ENCODE measurements at regions not wholly inside any gene's neighbourhood (a gene's known extent, or its start where the extent isn't known, plus 50 kb on each side); places are given as distances from the start of the nearest gene placed in this dataset.

DNA sequence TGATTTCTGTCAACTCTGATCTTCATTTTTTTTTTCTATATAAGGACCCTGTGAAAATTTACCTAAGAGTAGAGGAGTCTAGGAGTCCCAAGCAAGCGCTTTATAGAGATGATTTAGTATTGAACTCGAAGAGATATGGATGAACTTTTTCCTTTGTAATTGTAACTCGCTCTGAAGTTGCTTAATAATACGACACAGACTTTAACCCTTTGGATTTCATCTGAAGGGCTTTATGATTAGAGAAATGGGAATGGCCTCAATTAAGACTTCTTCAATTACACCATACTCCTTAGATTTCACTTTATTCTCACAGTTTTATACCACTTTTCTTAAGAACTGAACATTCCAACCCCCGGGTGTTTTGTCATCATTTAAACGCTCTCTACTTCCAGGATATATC is 647.7 kb downstream of the HTR1A start:
- DNase-seq: no peak

DNA sequence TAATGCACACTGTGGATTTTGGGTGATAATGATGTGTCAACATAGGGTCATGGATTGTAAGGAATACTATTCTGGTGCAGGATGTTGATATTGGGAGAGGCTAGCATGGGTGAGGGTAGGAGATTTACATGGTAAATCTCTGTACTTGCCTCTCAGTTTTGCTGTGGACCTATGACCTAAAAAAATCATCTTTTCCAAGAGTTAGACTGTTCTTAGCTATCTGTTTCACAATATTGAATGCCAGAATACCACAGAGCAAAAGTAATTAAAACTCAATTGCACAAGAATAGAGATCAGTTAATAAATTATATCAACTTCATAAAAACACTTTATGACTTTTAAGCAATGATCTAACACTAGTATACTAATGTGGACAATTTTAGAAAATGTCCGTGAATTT is 651.6 kb downstream of the HTR1A start:
- no peak for DNase-seq

DNA sequence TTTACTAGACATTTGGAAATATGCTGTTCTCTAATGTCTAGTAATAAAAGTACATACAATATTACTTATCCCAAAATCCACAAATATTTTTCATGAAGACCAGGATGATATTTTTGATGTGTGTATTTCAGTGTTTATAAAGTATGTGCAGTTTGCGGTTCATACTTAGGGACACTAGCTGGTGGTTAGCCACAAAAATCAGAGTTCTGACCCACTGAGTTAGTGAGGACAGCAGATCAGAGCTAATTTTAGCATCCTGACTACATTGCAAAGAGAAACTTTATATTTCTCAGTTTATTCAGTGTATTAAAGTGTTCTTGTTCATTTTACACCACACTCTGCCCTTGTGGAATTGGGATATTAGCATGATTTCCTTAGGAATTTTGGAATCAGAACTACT is 655.3 kb downstream of the HTR1A start:
- DNase-seq: no peak

DNA sequence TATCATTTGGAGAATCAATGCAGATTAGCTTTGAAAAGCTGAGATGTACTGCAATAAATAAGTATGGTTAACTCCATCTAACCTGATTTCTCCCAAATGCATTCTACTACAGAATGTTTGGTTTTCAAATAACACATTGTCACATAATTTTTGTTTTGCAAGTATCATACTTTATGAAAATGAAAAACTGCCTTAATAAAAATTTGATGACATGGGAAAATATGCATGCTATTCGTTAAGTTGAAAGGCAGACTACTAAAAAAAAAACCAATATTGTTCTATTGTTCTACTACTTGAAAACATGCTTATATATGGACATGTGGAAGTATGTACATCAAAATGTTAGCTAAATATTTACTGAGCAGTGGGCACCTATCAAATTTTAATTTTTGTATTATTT is 668.9 kb downstream of the HTR1A start:
- DNase-seq: no peak

GRCh38 chr5:63286724-63287123 is 675.5 kb downstream of the HTR1A start:
- no peak for DNase-seq

DNA sequence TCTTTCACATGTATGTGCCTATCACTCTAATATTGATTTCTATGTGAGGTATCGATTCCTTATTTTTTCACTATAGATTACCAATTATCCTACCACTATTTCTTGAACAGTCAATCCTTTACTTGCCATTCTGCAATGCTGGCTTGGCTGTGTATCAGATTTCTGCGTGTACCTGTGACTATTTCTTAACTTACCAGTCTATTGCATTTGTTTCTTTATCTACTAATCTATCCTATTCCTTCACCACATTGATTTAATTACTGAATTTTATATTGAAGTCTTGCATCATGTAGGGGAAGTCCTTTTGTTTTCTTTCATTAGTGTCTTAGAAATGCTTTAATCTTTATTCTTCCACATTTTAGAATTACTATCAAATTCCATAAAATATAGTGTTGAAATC is 684.8 kb downstream of the LRRC70 start:
- DNase-seq: no peak

DNA sequence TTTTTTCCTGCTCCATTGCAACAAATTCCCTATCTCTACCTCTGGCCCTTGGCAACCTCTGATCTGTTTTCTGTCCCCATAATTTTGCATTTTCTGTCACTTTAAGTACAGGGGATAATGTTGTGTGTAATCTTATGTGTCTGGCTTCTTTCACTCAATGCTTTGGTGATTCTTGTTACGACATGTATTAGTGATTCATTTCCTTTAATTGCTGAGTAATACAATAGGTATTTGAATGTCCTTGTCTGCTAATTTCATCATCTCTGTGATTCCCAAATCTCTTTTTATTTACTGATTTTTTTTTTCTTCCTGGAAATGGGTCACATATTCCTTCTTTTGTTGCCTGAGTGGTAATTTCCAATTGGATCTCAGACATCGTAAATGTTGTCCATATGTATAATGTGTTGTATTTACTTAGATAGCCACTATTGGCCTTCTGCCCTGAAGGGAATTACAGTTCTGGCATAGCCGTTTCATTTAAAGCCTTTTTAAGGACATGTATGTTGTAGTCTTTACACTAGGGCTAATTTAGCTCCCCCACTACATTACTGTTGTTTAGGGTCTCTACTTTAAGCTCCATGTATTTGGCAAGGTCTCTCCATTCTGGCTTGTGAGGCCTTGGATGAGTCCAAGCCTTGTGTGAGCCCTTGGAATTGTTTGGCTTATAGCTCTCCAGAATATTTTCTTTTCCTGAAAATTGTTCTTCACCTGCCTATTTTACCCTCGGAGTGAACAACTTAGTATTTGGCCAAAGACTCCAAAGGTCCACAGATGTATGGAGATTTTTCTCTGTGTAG is 683.8 kb downstream of the LRRC70 start:
- no peak for DNase-seq

DNA sequence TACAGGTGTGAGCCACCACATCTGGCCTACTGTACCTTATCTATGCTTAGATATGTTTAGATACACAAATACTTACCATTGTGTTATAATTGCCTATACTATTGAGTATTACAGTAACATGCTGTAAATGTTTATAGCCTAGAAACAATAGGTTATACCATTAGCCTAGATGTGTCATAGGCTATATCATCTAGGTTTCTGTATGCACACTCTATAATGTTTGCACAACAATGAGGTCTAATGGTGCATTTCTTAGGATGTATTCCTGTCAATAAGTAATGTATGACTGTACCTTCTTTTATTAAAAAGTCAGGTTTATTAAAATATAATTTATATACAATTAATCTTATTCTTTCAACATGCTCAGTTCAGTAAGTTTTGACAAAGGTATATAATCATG is 683.1 kb downstream of the LRRC70 start:
- no peak for DNase-seq

DNA sequence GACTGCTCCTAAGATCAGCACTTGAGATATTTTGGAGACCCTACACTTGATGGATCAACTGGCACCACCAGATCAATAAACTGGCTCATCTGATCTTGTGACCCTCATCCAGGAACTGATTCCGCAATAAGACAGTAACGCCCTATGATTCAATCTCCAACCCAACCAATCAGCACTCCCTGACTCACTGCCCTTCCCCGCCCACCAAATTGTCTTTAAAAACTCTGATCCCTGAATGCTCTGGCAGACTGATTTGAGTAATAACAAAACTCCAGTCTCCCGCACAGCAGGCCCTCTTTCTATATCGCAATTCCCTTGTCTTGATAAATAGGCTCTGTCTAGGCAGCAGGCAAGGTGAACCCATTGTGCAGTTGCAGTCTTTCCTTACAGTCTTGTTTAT is 677.0 kb downstream of the LRRC70 start:
- no peak for DNase-seq

DNA sequence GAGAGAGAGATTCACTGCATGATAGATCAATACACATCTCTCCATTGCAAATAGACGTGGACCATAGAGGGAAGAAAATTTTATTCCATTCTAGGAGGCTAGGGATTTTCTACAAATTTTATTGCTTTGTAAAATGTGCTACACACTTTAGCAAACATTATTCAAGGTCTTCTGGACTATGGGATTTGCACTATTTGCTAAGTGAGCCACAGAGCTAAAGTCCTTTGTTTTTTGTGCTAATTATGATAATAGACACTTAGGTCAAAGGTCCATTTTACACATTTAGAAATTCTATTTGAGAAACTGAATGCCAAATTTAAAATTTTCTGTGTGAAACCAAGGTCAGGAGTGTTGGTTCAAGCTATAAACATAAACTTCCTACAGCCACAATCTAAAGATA is 672.3 kb downstream of the LRRC70 start:
- DNase-seq: no peak

DNA sequence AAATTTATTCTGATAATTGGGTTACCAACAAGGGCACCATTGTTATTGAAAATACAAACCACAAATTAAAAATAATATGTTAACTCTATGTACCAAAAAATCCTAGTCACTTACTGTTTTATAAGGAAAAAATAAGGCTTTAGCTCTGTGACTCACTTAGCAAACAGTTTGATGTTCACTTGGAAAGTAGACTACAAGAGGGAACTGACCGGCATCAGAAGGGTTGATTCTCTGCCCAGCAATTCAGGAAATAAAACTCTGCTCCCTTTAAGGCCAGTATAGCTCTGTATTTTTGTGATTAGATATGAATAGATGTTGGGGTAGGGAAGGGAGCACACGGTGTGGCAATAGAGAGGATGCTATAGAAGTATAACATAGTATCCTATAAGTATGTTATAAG is 671.3 kb downstream of the LRRC70 start:
- DNase-seq: no peak

DNA sequence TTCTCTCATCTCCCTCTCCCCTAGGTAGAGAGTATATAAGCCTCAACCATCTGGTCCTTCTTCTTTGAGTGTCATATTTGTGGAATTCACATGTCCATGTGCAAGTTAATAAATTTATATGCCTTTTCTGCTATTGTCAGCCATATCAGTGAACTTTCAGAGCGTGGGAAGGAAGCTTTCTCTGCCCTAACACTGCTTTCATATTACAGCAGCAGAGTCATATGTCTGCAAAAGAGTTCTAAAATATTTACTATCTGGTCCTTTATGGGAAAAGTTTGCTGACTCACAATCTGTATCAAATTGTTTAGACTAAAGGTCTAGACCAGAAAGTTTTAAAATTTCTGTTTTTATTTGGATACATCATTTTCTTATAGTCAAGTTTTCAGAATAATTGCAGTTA is 669.0 kb downstream of the LRRC70 start:
- DNase-seq: no peak

DNA sequence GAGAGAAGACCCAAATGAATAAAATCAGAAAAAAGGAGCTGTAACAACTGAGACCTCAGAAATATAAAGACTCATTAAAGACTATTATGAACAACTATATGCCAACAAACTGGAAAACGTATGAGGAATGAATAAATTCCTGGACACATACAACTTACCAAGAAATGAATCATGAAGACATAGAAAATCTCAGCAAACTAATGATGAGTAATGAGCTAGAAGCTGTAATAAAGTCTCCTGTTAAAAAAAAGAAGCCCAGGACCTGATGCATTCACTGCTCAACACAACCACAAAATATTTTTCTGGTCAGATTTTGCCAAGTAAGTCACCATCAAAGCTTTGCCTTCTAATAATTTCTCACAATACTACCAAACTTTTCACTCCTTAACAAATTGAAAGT is 666.7 kb downstream of the LRRC70 start:
- DNase-seq: no peak

DNA sequence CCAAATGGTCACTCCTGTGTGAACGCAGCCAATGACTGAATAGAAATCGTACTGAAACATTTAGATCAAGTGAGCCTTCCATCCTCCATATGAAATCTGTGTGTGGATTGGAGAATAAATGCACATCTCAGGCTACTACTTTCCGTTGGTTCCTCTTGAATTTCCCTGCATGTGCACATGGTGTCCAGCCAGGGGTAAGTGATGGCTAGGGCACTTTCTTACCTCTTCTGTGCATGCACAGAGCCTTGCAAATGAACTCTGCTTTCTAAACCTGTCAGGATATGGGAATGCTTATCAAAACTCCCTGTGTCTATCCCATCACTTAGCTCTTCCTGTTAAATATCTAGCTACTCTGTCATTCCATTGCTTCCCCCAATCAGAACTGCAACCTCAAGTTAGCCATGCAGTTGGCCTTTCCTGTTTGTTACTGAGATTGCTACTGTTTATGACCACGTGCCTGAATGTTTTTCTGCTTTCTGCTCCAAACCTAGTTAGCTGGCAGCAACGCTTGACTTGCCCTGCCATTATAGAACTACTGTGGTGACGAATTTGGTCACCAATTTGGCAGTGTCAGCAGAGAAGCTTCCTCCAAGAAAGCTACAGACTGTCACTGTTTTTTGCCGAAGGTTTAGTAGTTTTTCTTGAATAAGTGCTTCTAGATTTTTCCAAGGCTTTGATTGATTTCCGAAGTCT is 661.6 kb downstream of the LRRC70 start:
- DNase-seq: no peak

- no peak for DNase-seq
Observed at GRCh38 chr5:63233911-63234310, 655.3 kb downstream of the LRRC70 start.

DNA sequence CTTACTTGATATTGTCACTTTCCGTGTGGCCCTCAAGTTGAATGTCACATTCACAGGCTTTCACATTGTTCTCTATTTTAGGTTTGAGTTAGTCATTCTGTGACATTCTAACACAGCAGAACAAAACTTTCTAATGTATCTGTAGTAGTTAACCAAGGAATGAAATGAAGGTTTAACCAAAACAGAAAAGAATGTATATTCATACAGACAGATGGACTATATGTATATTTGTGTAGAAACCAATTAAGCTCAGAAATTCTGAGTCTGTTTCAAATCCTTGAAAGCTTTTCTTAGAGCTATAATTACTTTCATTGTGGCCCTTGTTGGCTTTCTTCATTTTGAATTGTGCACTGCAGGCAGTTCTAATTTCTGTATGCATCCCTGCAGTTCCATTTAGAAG is 654.7 kb downstream of the LRRC70 start:
- no peak for DNase-seq

DNA sequence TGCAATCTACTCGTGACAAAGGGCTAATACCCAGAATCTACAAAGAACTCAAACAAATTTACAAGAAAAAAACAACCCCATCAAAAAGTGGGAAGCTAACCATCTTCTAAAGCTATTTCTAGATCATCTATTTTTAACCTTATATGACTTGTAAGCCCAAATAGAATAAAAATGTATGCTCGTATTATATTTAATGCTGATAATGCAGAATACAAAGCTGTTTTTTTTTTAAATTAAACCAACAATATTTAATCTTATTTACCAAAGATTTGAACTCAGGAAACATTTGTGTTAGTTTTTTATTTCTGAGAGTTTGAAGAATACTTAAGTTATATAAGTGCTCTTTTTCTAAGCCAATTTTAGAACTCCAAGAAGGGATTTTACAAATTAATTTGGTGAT is 652.1 kb downstream of the LRRC70 start:
- no peak for DNase-seq

DNA sequence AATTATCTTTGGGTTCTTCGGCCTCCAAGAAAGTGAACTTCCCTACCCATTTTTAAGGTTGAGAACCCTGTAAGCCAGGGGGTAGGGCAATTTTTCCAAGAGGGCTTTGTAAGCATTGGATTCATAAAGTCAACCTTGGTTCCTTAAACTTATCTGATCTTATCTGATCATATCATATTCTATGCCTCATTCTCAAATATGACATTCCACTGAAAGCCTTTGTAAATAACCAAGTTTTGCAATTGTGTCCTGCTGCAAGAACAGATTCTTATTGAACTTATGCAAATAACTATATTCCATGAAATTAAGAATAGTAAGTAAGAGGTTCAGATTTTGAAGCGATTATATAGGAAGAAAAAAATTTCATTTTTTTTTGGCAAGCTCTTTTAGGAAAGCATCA is 649.5 kb downstream of the LRRC70 start:
- no peak for DNase-seq

GRCh38 chr5:63220244-63220643 is 641.6 kb downstream of the LRRC70 start:
- no peak for DNase-seq

DNA sequence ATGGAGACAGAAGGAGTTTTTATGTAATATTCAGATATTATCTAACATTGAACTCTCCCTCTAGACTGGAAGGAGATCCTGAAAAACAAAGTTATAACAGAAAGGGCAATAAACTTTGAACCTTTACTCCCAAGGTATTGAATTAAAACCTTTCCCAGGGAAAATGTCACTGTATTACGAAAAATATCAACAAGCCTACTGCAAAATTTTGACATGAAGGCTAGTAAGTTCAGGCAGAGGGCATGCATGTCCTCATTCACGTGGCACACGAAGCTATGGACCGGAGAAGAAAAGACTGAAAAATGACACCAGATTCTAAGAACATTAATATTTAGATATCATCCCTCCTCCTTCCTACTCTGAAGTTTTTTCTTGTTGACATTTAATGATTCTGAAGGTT is 638.8 kb downstream of the LRRC70 start:
- DNase-seq: no peak

- no peak for DNase-seq
Observed at GRCh38 chr5:63213256-63213655, 634.6 kb downstream of the LRRC70 start.

DNA sequence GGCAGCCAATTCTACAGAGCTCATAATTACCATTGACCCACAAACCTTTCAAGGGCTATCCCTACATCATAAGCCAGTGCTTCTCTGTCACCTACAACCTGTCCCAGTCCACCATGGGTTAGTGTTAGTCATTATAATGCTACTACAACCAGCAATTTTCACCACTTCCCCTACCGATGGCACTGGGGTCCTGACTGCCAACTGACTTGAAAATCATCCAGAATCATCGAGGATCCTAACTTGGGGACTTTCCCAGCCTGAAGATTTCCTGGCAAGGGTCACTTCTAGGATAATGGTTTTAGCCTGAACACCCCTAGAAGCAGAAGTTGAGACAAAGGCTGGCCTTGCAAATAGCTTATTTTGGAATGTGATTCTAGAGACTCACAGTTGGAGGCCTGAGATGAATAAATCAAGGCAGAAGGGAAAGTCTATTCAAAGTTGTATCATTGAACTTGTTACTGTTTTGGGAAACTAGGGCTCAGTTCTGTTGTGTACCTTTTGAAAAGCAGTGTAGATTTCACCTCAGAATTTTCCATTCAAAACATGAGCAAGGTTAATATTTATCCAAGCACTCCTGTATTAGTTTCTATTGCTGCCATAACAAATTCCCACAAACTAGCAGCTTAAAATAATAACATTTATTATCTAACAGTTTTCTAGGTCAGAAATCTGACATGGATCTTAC is 633.0 kb downstream of the LRRC70 start:
- no peak for DNase-seq

DNA sequence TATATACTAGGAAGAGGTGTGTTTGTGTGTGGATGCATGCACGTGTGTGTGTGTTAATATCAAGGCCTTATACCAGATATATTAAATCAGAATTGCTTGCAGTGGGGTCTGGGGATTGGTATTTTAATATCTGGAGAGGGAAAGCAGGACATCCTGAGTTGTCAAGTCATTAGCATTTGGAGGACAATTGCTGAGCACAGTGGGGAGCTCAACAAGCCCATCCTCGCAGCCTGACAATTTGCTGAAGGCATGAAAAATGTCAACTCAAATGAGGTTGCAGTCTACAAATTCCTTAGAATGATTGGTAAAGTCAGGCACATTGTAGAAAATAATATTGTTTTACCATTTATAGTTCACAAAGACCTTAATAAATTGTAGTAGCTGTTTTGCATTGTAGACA is 627.4 kb downstream of the LRRC70 start:
- no peak for DNase-seq

- no peak for DNase-seq
Observed at GRCh38 chr5:63201738-63202137, 623.1 kb downstream of the LRRC70 start.

Measured in activated CD4-positive, alpha-beta T cell treated with anti-CD3 and anti-CD28 coated beads, Interleukin-2, amount 50 U/mL, for 1 hour (primary cell).